Loucy (cell line): ENCODE measurements at regions not wholly inside any gene's neighbourhood (a gene's known extent, or its start where the extent isn't known, plus 50 kb on each side); places are given as distances from the start of the nearest gene placed in this dataset.

Source experiments
- H2AFZ ChIP-seq: fragments of 200-600 bp; sonication (generic); 2 replicates; pipeline ENCODE4 v1.6.0; 2016; ENCODE audit warnings: antibody characterized with exemption, mild to moderate bottlenecking, low read length, moderate library complexity
- H3F3A ChIP-seq: fragments of 200-600 bp; 2 replicates; pipeline ENCODE4 v1.6.0; 2016; ENCODE audit warnings: antibody characterized with exemption, low read depth, mild to moderate bottlenecking
- H3K27me3 ChIP-seq: fragments of 200-600 bp; sonication (generic); 2 replicates; pipeline ENCODE4 v1.6.1; 2014; ENCODE audit warnings: low read length, mild to moderate bottlenecking; ENCODE audit not compliant: insufficient read depth, poor library complexity, severe bottlenecking
- H3K36me3 ChIP-seq: fragments of 200-600 bp; sonication (generic); 2 replicates; pipeline ENCODE4 v1.6.1; 2016; ENCODE audit warnings: low read length; ENCODE audit not compliant: insufficient read depth
- H3K4me1 ChIP-seq: fragments of 200-600 bp; sonication (generic); 2 replicates; pipeline ENCODE4 v1.5.1; 2014; ENCODE audit warnings: low read length, mild to moderate bottlenecking; ENCODE audit not compliant: insufficient read depth, poor library complexity, severe bottlenecking
- H3K4me2 ChIP-seq: fragments of 200-600 bp; sonication (generic); 2 replicates; pipeline ENCODE4 v1.6.0; 2014; ENCODE audit warnings: antibody characterized with exemption, low read length, low read depth, mild to moderate bottlenecking; ENCODE audit not compliant: poor library complexity, severe bottlenecking
- H3K4me3 ChIP-seq: fragments of 200-600 bp; sonication (generic); 2 replicates; pipeline ENCODE4 v1.5.1; 2014; ENCODE audit warnings: low read length, mild to moderate bottlenecking, mixed read lengths; ENCODE audit not compliant: poor library complexity, severe bottlenecking
- H3K79me2 ChIP-seq: fragments of 200-600 bp; sonication (generic); 2 replicates; pipeline ENCODE4 v1.6.1; 2014; ENCODE audit warnings: low read length; ENCODE audit not compliant: insufficient read depth
- H3K9ac ChIP-seq: fragments of 200-600 bp; sonication (generic); 2 replicates; pipeline ENCODE4 v1.6.0; 2014; ENCODE audit warnings: mild to moderate bottlenecking, low read depth, low read length, moderate library complexity; ENCODE audit not compliant: poor library complexity, severe bottlenecking
- H3K9me2 ChIP-seq: fragments of 200-600 bp; sonication (generic); replicated peaks from 2 replicates; pipeline ENCODE4 v1.6.1; 2016; ENCODE audit warnings: low read depth, low read length, mixed read lengths
- H3K9me3 ChIP-seq: fragments of 200-600 bp; sonication (generic); 2 replicates; pipeline ENCODE4 v1.6.1; 2014; ENCODE audit warnings: mild to moderate bottlenecking, antibody characterized with exemption, low read length, low read depth; ENCODE audit not compliant: insufficient read depth
- H4K20me1 ChIP-seq: fragments of 200-600 bp; sonication (generic); 2 replicates; pipeline ENCODE4 v1.6.0; 2014; ENCODE audit warnings: antibody characterized with exemption, low read length, mild to moderate bottlenecking; ENCODE audit not compliant: insufficient read depth, poor library complexity, severe bottlenecking
- EZH2phosphoT487 ChIP-seq: fragments of 200-600 bp; IDR thresholded peaks from 2 replicates; pipeline ENCODE4 v1.6.1; 2018; ENCODE audit warnings: antibody characterized with exemption, mild to moderate bottlenecking, moderate library complexity, borderline replicate concordance
- TF ChIP-seq, protein P1 (sequence below): fragments of 200-600 bp; sonication (generic); conservative IDR thresholded peaks from 2 replicates; pipeline ENCODE4 v1.5.1; 2014; ENCODE audit warnings: mild to moderate bottlenecking, antibody characterized with exemption, low read length

DNA sequence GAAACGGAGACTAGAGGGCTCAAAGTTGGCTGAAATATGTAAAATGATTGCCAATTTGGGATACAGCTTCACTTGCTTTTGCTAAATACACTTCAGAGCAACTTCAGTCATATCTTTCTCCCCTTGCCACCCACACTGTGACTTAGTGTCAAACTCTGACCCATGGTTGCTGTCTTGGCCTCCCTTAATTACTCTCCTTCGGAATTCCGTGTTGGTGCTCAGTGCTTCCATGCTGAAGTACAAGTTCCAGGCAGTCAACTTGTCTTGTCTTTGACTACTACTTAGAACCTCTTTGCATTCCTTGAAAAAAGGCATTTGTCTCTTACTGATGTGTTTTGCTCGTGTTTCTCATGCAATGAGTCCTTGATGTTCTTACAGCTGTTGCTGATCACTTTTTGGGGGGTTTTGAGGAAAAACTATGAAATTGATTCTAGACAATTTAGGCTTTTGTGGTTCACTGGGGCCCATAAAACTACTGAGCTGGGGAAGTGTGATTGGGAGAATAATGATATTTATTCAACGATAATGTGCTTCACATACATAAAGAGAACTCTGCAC, 146.0 kb downstream of the UBE2E3 start:
- H3K4me1 ChIP-seq: peaks cover 75% of the 10 kb centered on the region
- peak overlapping the region; percentile 92 for H3K4me2 ChIP-seq
- no peak overlapping the region for H2AFZ ChIP-seq
- H3K79me2 ChIP-seq: peaks cover 57% of the 10 kb centered on the region
- no peaks in the 10 kb centered on the region for H3K36me3 ChIP-seq
- TF ChIP-seq, protein P1, sequence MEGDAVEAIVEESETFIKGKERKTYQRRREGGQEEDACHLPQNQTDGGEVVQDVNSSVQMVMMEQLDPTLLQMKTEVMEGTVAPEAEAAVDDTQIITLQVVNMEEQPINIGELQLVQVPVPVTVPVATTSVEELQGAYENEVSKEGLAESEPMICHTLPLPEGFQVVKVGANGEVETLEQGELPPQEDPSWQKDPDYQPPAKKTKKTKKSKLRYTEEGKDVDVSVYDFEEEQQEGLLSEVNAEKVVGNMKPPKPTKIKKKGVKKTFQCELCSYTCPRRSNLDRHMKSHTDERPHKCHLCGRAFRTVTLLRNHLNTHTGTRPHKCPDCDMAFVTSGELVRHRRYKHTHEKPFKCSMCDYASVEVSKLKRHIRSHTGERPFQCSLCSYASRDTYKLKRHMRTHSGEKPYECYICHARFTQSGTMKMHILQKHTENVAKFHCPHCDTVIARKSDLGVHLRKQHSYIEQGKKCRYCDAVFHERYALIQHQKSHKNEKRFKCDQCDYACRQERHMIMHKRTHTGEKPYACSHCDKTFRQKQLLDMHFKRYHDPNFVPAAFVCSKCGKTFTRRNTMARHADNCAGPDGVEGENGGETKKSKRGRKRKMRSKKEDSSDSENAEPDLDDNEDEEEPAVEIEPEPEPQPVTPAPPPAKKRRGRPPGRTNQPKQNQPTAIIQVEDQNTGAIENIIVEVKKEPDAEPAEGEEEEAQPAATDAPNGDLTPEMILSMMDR: no peak
- TF ChIP-seq EZH2phosphoT487: no peak
- peak overlapping the region; percentile 72 for H3K4me3 ChIP-seq
- no peaks in the 10 kb centered on the region for H4K20me1 ChIP-seq
- H3F3A ChIP-seq: peaks cover 6% of the 10 kb centered on the region; the same call in 1 of the 2 replicates
- peak overlapping the region; percentile 73 for H3K9ac ChIP-seq
- no peaks in the 10 kb centered on the region for H3K9me2 ChIP-seq
- H3K9me3 ChIP-seq: no peaks in the 10 kb centered on the region
- H3K27me3 ChIP-seq: no peaks in the 10 kb centered on the region

GRCh38 chr2:181128199-181128598, 147.8 kb downstream of the UBE2E3 start:
- TF ChIP-seq, protein P1: no peak
- no peak for TF ChIP-seq EZH2phosphoT487
- Histone ChIP-seq H2AFZ (no peak overlapping the region), H3K79me2 (peaks cover 57% of the 10 kb centered on the region), H3K9me3 (no peaks in the 10 kb centered on the region), H3F3A (peaks cover 6% of the 10 kb centered on the region; the same call in 1 of the 2 replicates), H3K27me3 (no peaks in the 10 kb centered on the region), H3K36me3 (no peaks in the 10 kb centered on the region), H3K4me2 (peak overlapping the region; percentile 92), H3K4me1 (peaks cover 74% of the 10 kb centered on the region), H3K4me3 (peak overlapping the region; percentile 72), H3K9me2 (no peaks in the 10 kb centered on the region), H4K20me1 (no peaks in the 10 kb centered on the region), H3K9ac (peak overlapping the region; percentile 73)

DNA sequence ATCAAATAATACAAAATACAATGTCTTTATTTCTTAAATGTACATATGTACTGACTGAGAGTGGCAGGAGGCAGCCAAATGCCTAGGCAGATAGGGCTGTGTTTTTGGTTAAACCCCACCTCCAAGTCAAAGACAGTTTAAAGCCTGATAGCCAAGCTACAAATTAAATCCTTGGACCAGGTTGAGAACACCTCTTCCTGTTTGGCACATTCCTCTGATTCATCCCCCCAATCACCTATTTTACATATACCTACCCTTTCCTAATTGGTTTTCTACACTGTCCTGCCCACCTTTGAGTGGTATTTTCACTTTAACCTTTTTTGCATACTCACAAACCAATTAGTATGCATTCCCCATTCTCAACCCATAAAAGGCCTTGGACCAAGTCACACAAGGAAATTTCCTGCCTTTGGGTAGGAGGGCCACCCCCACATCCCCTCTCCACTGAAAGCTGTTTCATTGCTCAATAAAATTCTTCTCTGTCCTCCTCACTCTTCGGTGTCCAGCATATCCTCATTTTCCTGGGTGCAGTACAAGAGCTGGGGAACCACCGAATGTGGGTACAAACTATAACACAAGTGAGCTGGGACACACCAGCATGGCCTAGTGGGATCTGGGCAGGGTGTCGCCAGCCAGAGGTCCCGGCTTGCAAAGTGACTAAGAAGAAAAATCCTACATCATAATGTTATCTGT, 149.1 kb downstream of the UBE2E3 start:
- Histone ChIP-seq H2AFZ (no peak overlapping the region), H3K9me3 (no peaks in the 10 kb centered on the region; the same call in 1 of the 2 replicates), H3K4me3 (no peak overlapping the region), H3K9me2 (no peaks in the 10 kb centered on the region), H3K4me1 (peaks cover 74% of the 10 kb centered on the region), H3K27me3 (no peaks in the 10 kb centered on the region), H3K9ac (no peak overlapping the region), H3K79me2 (peaks cover 61% of the 10 kb centered on the region), H4K20me1 (no peaks in the 10 kb centered on the region), H3K4me2 (peak overlapping the region; percentile 14), H3K36me3 (no peaks in the 10 kb centered on the region), H3F3A (0 out of 2 replicates have a peak, but pooled peaks cover 4% of the 10 kb centered on the region)
- no peak for TF ChIP-seq EZH2phosphoT487
- TF ChIP-seq, protein P1: no peak
